ENCODE measurements at regions not wholly inside any gene's neighbourhood (a gene's known extent, or its start where the extent isn't known, plus 50 kb on each side); places are given as distances from the start of the nearest gene placed in this dataset.

DNA sequence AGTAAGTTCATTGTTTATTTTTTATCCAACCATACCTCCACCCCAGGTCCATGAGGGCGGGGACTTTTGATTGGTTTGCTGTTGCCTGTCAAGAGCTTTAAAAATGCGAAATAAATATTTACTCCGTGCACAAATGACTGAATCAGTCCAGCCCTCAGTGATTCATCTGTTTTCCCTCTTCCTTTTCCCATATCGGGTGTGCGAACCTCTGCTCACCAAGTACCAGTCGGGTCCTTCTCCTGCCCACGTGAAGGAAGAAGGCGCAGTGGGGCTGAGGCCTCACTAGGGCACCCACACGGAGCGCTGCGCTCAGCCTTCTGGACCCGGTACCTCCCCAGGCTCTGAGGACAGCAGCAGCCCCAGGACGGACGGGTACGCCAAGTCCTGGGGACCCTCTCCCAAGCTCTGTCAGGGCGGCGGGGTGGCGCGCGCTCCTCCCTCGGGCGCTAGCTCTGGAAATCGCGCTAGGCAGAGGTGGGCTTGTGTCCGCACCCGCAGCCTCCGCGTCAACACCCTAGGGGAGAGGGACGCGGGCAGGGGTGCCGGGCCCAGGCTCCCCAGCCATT is 70.5 kb upstream of the EPHB3 start:
- no peaks in the 10 kb centered on the region for H4K20me1 ChIP-seq (ENCODE audit: insufficient read depth)
- H3K9me2 ChIP-seq (ENCODE audit: insufficient read depth) = no peaks in the 10 kb centered on the region
- intact Hi-C loops (cut with micrococcal nuclease; ENCODE audit: unreplicated experiment) = no loop called here
- no peaks in the 10 kb centered on the region for H3K36me3 ChIP-seq (ENCODE audit: low read depth)
- H3K4me1 ChIP-seq (replicated peaks; ENCODE audit: insufficient read depth) = no peaks in the 10 kb centered on the region
- no peaks in the 10 kb centered on the region; the same call in 1 of the 2 replicates for H3K9me3 ChIP-seq (ENCODE audit: insufficient read depth, low read depth)
- ChIA-PET CTCF (no interaction called here), POLR2A (ENCODE audit: unreplicated experiment) (no interaction called here)
- no peaks in the 10 kb centered on the region for H3K79me2 ChIP-seq (ENCODE audit: low read depth)
- H3K27me3 ChIP-seq (ENCODE audit: insufficient read depth, low read depth) = peaks cover 85% of the 10 kb centered on the region
- H3K4me3 ChIP-seq = no peak overlapping the region
- BruUV-seq (replicated peaks) = no TSS peak
- H3K4me2 ChIP-seq = no peak overlapping the region
- DNase-seq = no peak
- H2AFZ ChIP-seq = no peak overlapping the region
- TF ChIP-seq EZH2 (IDR thresholded peaks at IDR 0.05; ENCODE audit: low read depth) = no peak
- TF ChIP-seq, protein P1, sequence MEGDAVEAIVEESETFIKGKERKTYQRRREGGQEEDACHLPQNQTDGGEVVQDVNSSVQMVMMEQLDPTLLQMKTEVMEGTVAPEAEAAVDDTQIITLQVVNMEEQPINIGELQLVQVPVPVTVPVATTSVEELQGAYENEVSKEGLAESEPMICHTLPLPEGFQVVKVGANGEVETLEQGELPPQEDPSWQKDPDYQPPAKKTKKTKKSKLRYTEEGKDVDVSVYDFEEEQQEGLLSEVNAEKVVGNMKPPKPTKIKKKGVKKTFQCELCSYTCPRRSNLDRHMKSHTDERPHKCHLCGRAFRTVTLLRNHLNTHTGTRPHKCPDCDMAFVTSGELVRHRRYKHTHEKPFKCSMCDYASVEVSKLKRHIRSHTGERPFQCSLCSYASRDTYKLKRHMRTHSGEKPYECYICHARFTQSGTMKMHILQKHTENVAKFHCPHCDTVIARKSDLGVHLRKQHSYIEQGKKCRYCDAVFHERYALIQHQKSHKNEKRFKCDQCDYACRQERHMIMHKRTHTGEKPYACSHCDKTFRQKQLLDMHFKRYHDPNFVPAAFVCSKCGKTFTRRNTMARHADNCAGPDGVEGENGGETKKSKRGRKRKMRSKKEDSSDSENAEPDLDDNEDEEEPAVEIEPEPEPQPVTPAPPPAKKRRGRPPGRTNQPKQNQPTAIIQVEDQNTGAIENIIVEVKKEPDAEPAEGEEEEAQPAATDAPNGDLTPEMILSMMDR (conservative IDR thresholded peaks at IDR 0.05) = no peak
- no peak overlapping the region for H3K27ac ChIP-seq
- no peaks in the 10 kb centered on the region for H3F3A ChIP-seq (ENCODE audit: insufficient read depth, low read depth)

DNA sequence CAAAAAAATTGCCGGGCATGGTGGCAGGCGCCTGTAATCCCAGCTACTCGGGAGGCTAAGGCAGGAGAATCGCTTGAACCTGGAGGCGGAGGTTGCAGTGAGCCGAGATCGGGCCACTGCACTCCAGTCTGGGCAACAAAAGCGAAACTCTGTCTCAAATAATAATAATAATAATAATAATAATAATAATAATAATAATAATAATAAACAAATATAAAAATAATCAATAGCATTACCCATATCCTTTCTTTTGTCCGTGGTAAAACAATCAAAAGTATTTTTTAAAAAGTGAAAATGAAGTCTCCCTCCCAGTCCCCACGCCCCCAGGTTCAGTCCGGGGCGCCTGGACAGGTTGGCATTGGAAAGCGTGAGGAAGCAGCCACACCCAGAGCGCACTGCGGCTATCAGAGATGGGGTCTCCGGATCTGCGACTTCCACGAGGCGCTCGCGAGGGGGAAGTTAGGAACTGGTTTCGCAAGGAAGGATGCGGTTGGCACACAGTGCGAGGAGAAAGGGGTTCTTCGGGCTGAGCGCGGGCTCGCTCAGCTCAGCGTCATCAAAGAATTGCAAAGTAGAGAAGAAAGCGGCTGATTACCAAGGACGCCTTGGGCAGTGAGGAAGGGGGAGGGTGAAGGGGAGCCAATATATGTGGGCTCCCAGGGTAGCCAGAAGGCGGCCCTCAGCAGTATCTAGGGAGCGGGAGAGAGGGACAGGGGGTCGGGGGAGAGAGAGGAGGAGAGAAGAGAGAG is 69.5 kb upstream of the EPHB3 start:
- H3K9me3 ChIP-seq (ENCODE audit: insufficient read depth, low read depth) = no peaks in the 10 kb centered on the region; the same call in 1 of the 2 replicates
- no peak for DNase-seq

DNA sequence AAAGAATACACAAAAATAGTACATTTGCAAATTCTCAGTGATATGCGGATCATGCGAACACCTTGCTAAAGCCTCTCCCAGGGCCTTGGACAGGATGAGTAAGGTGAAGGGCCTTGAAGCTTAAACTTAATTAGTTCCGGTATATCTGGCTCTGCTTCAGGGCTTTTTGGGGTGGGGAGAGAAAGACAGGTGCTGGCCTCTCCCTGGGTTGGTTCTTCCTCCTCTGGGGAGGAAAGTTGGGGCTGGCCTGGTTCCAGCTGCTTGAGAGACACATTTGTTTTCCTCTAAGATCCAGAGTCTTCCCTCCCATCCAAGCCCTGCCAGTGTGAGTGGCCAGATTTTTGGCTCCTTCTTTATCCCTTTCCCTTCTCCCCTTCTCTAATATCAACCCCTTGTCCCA is 64.7 kb upstream of the EPHB3 start:
- Histone ChIP-seq H3K36me3 (ENCODE audit: low read depth) (no peaks in the 10 kb centered on the region), H3K9me2 (ENCODE audit: insufficient read depth) (no peaks in the 10 kb centered on the region), H3K4me2 (no peak overlapping the region), H3K4me1 (replicated peaks; ENCODE audit: insufficient read depth) (no peaks in the 10 kb centered on the region), H3F3A (ENCODE audit: insufficient read depth, low read depth) (no peaks in the 10 kb centered on the region), H3K9me3 (ENCODE audit: insufficient read depth, low read depth) (no peaks in the 10 kb centered on the region), H3K27ac (no peak overlapping the region), H3K79me2 (ENCODE audit: low read depth) (no peaks in the 10 kb centered on the region), H3K27me3 (ENCODE audit: insufficient read depth, low read depth) (peaks cover 69% of the 10 kb centered on the region), H2AFZ (no peak overlapping the region), H4K20me1 (ENCODE audit: insufficient read depth) (no peaks in the 10 kb centered on the region), H3K4me3 (no peak overlapping the region)
- ChIA-PET CTCF (no interaction called here), POLR2A (ENCODE audit: unreplicated experiment) (no interaction called here)
- no TSS peak for BruUV-seq (replicated peaks)
- no peak for TF ChIP-seq EZH2 (IDR thresholded peaks at IDR 0.05; ENCODE audit: low read depth)
- TF ChIP-seq, protein P1 (conservative IDR thresholded peaks at IDR 0.05) = no peak
- no peak for DNase-seq
- intact Hi-C loops (cut with micrococcal nuclease; ENCODE audit: unreplicated experiment) = no loop called here

More for the DNA sequence above, 69.5 kb upstream of the EPHB3 start:
- Histone ChIP-seq H3K27ac (no peak overlapping the region), H3K79me2 (ENCODE audit: low read depth) (no peaks in the 10 kb centered on the region), H2AFZ (no peak overlapping the region), H3K4me2 (no peak overlapping the region), H3K4me1 (replicated peaks; ENCODE audit: insufficient read depth) (no peaks in the 10 kb centered on the region), H3K9me2 (ENCODE audit: insufficient read depth) (no peaks in the 10 kb centered on the region), H3K36me3 (ENCODE audit: low read depth) (no peaks in the 10 kb centered on the region), H3K4me3 (no peak overlapping the region), H3K27me3 (ENCODE audit: insufficient read depth, low read depth) (peaks cover 81% of the 10 kb centered on the region), H4K20me1 (ENCODE audit: insufficient read depth) (no peaks in the 10 kb centered on the region), H3F3A (ENCODE audit: insufficient read depth, low read depth) (no peaks in the 10 kb centered on the region)
- intact Hi-C loops (cut with micrococcal nuclease; ENCODE audit: unreplicated experiment) = no loop called here
- no TSS peak for BruUV-seq (replicated peaks)
- CTCF ChIA-PET = interaction anchor here (0.7 kb wide), 1 partner anchor 297 kb away, joined by 6 read pairs; no protein-coding TSS in a partner anchor
- TF ChIP-seq, protein P1 (conservative IDR thresholded peaks at IDR 0.05) = no peak
- no peak for TF ChIP-seq EZH2 (IDR thresholded peaks at IDR 0.05; ENCODE audit: low read depth)
- POLR2A ChIA-PET (ENCODE audit: unreplicated experiment) = no interaction called here

Measured in PC-9 (cell line).